MCF 10A (cell line): ENCODE measurements at regions not wholly inside any gene's neighbourhood (a gene's known extent, or its start where the extent isn't known, plus 50 kb on each side); places are given as distances from the start of the nearest gene placed in this dataset.
A peak's percentile ranks its signal among the peaks of the same experiment; 100 is the strongest.
"Not testable (repeated sequence)": the region's sequence is repeated elsewhere in the genome, so short reads cannot be mapped to it uniquely, and the experiment has no call there.

Experiments
- BruUV-seq: library from RNA; stranded (reverse); fragments of 400-500 nt; replicated peaks from 2 replicates; lab custom pipeline; 2021; lab: Mats Ljungman, UMichigan
- CTCF ChIA-PET: fragments of 300-600 bp; sonication (Branson Sonifier 250); formaldehyde crosslinking; extraction: SDS; loops from one replicate; lab custom pipeline; 2021; ENCODE audit warnings: antibody characterized with exemption, inconsistent platforms; lab: Yijun Ruan, JAX
- POLR2A ChIA-PET: fragments of 300-600, 350-650 bp; sonication (Branson Sonifier 250); formaldehyde crosslinking; extraction: SDS; loops from one replicate; lab custom pipeline; 2020; ENCODE audit warnings: antibody characterized with exemption, inconsistent platforms; lab: Yijun Ruan, JAX
- DNase-seq: peaks from one replicate; pipeline ENCODE4 v3.0.0-alpha.2; 2018; ENCODE audit not compliant: unreplicated experiment
- H3K27ac Mint-ChIP-seq: one replicate; pipeline ENCODE4 v1.8.0; 2022; ENCODE audit warnings: mild to moderate bottlenecking, low read depth, mixed read lengths; ENCODE audit not compliant: unreplicated experiment
- H3K27me3 Mint-ChIP-seq: one replicate; pipeline ENCODE4 v1.8.0; 2022; ENCODE audit warnings: mixed read lengths; ENCODE audit not compliant: insufficient read depth, unreplicated experiment
- H3K36me3 Mint-ChIP-seq: one replicate; pipeline ENCODE4 v1.8.0; 2022; ENCODE audit warnings: mild to moderate bottlenecking, moderate library complexity, mixed read lengths; ENCODE audit not compliant: insufficient read depth, unreplicated experiment
- H3K4me1 Mint-ChIP-seq: one replicate; pipeline ENCODE4 v1.8.0; 2022; ENCODE audit warnings: mixed read lengths; ENCODE audit not compliant: insufficient read depth, unreplicated experiment
- H3K4me3 Mint-ChIP-seq: one replicate; pipeline ENCODE4 v1.8.0; 2022; ENCODE audit warnings: mild to moderate bottlenecking, moderate library complexity, mixed read lengths; ENCODE audit not compliant: unreplicated experiment
- H3K9me3 Mint-ChIP-seq: one replicate; pipeline ENCODE4 v1.8.0; 2022; ENCODE audit warnings: mixed read lengths; ENCODE audit not compliant: unreplicated experiment
- intact Hi-C: fragments of 100-400 bp; cut with micrococcal nuclease; formaldehyde crosslinking; loops from 2 replicates; pipeline ENCODE4 v1.14.1; 2022
- TF ChIP-seq, protein P1 (sequence below): fragments of 200-600 bp; IDR thresholded peaks from one replicate; pipeline ENCODE4 v1.8.0; 2022; ENCODE audit warnings: antibody characterized with exemption, mild to moderate bottlenecking; ENCODE audit not compliant: unreplicated experiment

DNA sequence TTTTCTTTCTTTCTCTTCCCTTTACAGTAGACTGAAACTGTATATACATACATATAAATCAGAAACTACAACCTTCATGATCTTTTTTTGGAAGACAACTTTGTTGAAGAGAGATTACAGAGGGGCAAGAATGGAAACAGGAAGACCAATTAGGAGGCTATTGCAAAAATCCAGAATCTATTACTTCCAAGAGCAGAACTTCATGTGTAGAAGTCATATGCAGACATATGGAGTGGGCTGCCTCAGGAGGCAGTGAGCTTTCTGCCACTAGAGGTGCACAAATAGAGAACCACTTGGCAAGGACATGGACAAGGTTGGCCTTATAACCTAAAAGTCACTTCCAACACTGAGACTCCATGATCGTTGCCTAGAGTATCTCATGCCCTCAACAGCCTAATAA lies 157.8 kb upstream of the NR4A3 start:
- H3K4me1 Mint-ChIP-seq, result no peaks in the 10 kb centered on the region
- no TSS peak for BruUV-seq
- no peaks in the 10 kb centered on the region for H3K9me3 Mint-ChIP-seq
- H3K4me3 Mint-ChIP-seq, result no peak overlapping the region
- no peak overlapping the region for H3K27ac Mint-ChIP-seq
- ChIA-PET POLR2A (no interaction called here), CTCF (no interaction called here)
- no peak for DNase-seq
- intact Hi-C loops, result no loop called here
- H3K36me3 Mint-ChIP-seq, result no peaks in the 10 kb centered on the region
- TF ChIP-seq, protein P1, sequence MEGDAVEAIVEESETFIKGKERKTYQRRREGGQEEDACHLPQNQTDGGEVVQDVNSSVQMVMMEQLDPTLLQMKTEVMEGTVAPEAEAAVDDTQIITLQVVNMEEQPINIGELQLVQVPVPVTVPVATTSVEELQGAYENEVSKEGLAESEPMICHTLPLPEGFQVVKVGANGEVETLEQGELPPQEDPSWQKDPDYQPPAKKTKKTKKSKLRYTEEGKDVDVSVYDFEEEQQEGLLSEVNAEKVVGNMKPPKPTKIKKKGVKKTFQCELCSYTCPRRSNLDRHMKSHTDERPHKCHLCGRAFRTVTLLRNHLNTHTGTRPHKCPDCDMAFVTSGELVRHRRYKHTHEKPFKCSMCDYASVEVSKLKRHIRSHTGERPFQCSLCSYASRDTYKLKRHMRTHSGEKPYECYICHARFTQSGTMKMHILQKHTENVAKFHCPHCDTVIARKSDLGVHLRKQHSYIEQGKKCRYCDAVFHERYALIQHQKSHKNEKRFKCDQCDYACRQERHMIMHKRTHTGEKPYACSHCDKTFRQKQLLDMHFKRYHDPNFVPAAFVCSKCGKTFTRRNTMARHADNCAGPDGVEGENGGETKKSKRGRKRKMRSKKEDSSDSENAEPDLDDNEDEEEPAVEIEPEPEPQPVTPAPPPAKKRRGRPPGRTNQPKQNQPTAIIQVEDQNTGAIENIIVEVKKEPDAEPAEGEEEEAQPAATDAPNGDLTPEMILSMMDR, result no peak
- peaks cover 56% of the 10 kb centered on the region for H3K27me3 Mint-ChIP-seq

DNA sequence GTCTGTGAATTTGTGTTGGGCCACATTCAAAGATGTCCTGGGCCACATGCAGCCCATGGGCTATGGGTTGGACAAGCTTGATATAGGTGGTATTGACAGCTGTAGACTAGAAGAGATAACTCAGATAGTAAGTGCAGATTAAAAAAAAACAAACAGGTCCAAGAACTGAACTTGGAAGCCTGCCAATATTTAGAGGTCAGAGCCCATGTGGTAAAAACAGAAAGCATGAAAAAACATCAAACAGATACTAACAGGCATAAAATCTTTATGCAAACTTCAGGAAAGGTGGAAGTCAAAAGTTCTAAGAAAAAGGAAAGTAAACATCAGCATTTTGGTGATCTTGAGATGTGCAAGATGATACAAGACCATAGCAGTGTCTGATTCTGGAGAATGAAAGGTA lies 155.1 kb upstream of the NR4A3 start:
- POLR2A ChIA-PET, result no interaction called here
- Mint-ChIP-seq H3K36me3 (no peaks in the 10 kb centered on the region), H3K27ac (no peak overlapping the region), H3K4me1 (no peaks in the 10 kb centered on the region), H3K9me3 (no peaks in the 10 kb centered on the region), H3K4me3 (no peak overlapping the region), H3K27me3 (peaks cover 51% of the 10 kb centered on the region)
- CTCF ChIA-PET, result interaction anchor here (0.8 kb wide), 1 partner anchor 13 kb away, joined by 3 read pairs; no protein-coding TSS in a partner anchor
- TF ChIP-seq, protein P1, result no peak
- DNase-seq, result peak; percentile 3
- intact Hi-C loops, result no loop called here
- BruUV-seq, result no TSS peak

DNA sequence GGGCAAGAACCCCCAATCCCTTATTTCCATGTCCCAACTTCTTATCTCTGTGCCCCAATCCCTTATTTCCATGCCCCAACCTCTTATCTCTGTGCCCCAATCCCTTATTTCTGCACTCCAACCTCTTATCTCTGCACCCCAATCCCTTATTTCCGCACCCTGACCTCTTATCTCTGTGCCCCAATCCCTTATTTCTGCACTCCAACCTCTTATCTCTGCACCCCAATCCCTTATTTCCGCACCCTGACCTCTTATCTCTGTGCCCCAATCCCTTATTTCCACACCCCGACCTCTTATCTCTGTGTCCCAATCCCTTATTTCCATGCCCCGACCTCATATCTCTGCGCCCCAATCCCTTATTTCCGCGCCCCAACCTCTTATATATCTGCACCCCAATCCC lies 150.8 kb upstream of the NR4A3 start:
- peaks cover 16% of the 10 kb centered on the region for H3K27me3 Mint-ChIP-seq
- H3K36me3 Mint-ChIP-seq, POLR2A ChIA-PET, DNase-seq, BruUV-seq, H3K4me3 Mint-ChIP-seq, H3K9me3 Mint-ChIP-seq, H3K4me1 Mint-ChIP-seq, H3K27ac Mint-ChIP-seq, intact Hi-C loops, CTCF ChIA-PET: not testable (repeated sequence)

DNA sequence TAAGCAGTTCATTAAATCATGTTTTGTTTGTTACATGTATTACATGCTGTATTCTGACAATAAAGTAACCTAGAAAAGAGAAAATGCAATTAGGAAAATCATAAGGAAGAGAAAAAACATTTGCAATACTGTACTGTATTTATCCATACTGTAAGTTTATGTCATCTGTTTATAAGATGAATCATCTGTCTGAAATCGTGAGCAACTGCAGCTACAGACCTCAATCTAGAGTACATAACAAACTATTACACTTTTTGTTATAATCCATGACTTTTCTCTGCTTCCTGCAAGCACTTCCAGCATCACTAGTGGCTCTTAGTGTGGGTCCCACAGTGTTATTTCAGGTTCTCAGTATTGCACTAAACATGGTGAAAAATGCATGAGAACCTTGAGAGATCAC lies 144.4 kb upstream of the NR4A3 start:
- CTCF ChIA-PET, result no interaction called here
- H3K4me3 Mint-ChIP-seq, result no peak overlapping the region
- TF ChIP-seq, protein P1, result no peak
- intact Hi-C loops, result no loop called here
- peaks cover 8% of the 10 kb centered on the region for H3K4me1 Mint-ChIP-seq
- no TSS peak for BruUV-seq
- H3K27me3 Mint-ChIP-seq, result no peaks in the 10 kb centered on the region
- H3K27ac Mint-ChIP-seq, result no peak overlapping the region
- no peaks in the 10 kb centered on the region for H3K9me3 Mint-ChIP-seq
- POLR2A ChIA-PET, result interaction anchor here (0.7 kb wide), 1 partner anchor 27 kb away, joined by 3 read pairs; no protein-coding TSS in a partner anchor
- no peaks in the 10 kb centered on the region for H3K36me3 Mint-ChIP-seq
- peak; percentile 4 for DNase-seq

DNA sequence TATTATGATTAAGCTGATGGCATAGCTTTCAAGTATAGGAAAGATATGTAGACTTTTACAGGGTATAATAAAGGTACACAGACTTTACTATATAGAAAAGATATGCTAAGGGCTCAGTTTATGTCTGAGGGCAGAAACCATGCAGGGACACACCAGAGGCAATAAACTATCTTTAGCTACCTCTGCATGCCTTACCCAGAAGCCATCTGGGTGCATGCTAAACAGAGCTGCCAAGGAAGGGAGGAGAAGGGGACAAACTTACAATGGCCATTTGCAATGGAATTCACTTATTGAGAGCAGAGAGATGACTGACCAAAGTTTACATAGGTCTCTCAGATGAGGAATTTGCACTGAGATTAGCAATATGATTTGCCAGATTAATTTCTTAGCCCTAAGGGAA lies 143.1 kb upstream of the NR4A3 start:
- ChIA-PET CTCF (interaction anchor here (0.5 kb wide), 1 partner anchor 552 kb away, joined by 4 read pairs; no protein-coding TSS in a partner anchor), POLR2A (no interaction called here)
- Mint-ChIP-seq H3K4me1 (peaks cover 8% of the 10 kb centered on the region), H3K36me3 (no peaks in the 10 kb centered on the region), H3K4me3 (no peak overlapping the region), H3K9me3 (no peaks in the 10 kb centered on the region), H3K27ac (no peak overlapping the region), H3K27me3 (no peaks in the 10 kb centered on the region)
- BruUV-seq, result no TSS peak
- DNase-seq, result no peak
- TF ChIP-seq, protein P1, result no peak
- intact Hi-C loops, result no loop called here
